Epithelial cell of proximal tubule (primary cell): ENCODE measurements at regions not wholly inside any gene's neighbourhood (a gene's known extent, or its start where the extent isn't known, plus 50 kb on each side); places are given as distances from the start of the nearest gene placed in this dataset.

Source experiments
- DNase-seq: peaks from one replicate; pipeline ENCODE4 v3.0.0-alpha.2; 2011; ENCODE audit warnings: low read depth
- H3K4me3 ChIP-seq: 2 replicates; pipeline ENCODE4 v1.5.1; 2011; ENCODE audit warnings: low read depth, mild to moderate bottlenecking, low read length
- TF ChIP-seq, protein P1 (sequence below): conservative IDR thresholded peaks from 2 replicates; pipeline ENCODE4 v1.5.1; 2012; ENCODE audit warnings: low read depth, mild to moderate bottlenecking, low read length

GRCh38 chrX:44025555-44025954, 52.4 kb upstream of the NDP start:
- H3K4me3 ChIP-seq, result no peak overlapping the region
- TF ChIP-seq, protein P1, sequence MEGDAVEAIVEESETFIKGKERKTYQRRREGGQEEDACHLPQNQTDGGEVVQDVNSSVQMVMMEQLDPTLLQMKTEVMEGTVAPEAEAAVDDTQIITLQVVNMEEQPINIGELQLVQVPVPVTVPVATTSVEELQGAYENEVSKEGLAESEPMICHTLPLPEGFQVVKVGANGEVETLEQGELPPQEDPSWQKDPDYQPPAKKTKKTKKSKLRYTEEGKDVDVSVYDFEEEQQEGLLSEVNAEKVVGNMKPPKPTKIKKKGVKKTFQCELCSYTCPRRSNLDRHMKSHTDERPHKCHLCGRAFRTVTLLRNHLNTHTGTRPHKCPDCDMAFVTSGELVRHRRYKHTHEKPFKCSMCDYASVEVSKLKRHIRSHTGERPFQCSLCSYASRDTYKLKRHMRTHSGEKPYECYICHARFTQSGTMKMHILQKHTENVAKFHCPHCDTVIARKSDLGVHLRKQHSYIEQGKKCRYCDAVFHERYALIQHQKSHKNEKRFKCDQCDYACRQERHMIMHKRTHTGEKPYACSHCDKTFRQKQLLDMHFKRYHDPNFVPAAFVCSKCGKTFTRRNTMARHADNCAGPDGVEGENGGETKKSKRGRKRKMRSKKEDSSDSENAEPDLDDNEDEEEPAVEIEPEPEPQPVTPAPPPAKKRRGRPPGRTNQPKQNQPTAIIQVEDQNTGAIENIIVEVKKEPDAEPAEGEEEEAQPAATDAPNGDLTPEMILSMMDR, result no peak
- DNase-seq, result no peak
